Limb (tissue), 2 donors: ENCODE measurements at regions not wholly inside any gene's neighbourhood (a gene's known extent, or its start where the extent isn't known, plus 50 kb on each side); places are given as distances from the start of the nearest gene placed in this dataset.
"Not testable (repeated sequence)": the region's sequence is repeated elsewhere in the genome, so short reads cannot be mapped to it uniquely, and the experiment has no call there.

Experiments used
- DNase-seq, 2 donors: peaks; one replicate each; pipeline ENCODE4 v3.0.0-alpha.2; 2016; ENCODE audit errors: extremely low spot score in 2 of 2

DNA sequence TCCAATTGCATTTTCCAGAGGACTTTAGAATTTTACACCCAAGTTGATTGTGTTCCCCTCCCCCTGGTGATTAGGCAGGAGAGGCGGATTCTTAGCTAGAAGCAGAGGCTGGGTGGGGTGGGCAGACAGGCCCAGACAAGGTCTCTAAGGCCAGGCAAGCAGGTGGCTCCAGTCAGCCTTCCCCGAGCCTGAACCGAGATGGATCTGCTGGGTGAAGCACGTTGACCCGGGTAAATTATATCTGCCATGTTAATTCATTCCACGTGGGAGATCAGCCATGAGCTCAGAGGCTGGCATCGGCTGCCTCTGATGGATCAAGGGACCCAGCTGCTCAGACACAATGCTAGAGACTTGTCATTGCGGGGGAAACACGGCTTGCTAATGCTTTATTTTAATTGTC lies 159.5 kb upstream of the MAFB start:
- DNase-seq: no peak

DNA sequence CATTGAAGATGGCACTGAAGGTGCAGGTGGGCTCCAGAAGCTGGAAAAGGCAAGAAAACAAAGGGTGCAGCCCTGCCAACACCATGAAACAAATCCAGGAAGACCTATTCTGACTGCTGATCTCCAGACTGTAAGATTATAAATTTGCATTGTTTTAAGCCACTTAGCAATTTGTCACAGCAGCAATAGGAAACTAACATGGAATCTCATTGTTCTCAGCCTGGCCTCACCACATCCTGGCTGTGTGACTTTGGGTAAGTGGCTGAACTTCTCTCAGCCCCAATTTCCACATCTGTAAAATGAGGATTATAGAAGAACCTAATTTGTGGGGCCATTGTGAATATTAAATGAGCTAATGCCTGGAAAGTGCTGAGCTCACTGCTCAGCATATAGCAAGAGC lies 160.4 kb upstream of the MAFB start:
- no peak for DNase-seq

DNA sequence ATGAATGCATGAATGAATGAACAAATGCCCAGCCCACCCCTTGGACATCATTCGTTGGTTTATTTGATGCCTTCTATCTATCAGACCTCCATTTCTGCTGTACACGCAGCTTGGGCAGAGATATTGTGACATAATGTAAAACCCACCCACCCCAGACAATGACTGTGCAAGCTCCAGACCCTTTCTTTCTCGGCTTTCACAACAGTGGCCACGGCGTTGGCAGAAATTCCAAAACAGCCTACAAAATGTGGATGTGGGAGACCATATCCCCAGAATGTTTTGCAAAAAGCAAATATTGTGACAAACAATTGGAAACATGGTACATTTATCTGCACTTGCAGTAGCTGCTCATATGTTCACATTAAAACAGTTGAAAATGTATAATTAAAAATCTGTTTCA lies 162.0 kb upstream of the MAFB start:
- no peak for DNase-seq

DNA sequence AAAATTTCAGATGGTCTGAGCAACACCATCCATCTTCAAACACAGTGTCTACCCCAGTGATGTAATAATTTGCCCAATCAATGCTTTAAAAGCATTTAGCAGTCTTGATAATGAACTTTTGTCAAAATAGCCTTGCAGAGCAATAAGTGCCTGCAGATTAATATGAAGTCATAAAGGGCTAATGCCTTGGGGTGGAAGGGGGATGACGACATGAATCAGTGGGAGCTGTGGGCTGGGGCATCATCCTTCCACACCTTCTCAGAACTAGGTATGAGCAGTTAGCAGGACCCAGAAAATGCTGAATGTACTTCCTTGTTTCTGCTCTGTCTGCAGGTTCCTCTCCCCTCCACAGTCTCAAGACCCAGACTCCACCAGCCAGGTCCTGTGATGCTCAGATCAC lies 166.2 kb upstream of the MAFB start:
- no peak for DNase-seq

DNA sequence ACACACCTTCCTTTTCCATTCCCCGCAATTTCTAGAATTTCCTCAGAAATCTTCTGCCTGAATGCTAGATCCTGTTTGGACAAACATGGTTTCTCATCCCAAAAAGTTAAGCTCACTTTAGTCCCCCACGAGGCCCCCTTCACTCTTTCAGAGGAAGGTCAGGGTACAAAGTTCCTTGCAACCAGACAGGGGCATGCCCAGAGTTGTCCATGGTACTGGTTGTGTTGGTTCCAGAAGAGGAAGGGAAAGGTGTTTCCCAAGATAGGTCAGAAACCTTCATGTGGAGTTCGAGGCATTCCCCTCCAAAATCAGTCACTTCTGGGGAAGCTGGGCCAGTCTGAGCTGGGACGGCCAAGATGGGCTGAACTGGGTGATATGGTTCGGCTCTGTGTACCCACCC lies 167.6 kb upstream of the MAFB start:
- no peak for DNase-seq

DNA sequence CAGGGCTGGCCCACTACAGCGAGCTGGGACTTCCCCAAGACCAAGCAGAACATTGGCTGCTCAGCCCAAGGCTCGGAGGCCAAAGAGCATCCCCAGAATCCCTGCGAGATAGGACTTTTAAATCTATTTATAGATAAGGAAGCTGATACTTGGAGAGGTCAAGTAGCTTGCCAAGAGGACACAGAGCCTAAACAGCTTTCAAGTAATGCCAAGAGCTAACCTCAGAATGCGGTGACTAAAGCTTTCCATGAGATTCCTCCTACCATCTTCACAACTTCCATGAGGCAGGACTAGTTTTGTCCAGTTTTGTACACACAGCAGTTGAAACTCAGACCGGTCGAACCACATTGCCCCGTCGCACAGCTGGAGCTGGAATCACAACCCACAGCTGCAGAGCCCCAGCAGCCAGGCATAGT lies 168.1 kb upstream of the TOP1 start:
- DNase-seq: no peak

DNA sequence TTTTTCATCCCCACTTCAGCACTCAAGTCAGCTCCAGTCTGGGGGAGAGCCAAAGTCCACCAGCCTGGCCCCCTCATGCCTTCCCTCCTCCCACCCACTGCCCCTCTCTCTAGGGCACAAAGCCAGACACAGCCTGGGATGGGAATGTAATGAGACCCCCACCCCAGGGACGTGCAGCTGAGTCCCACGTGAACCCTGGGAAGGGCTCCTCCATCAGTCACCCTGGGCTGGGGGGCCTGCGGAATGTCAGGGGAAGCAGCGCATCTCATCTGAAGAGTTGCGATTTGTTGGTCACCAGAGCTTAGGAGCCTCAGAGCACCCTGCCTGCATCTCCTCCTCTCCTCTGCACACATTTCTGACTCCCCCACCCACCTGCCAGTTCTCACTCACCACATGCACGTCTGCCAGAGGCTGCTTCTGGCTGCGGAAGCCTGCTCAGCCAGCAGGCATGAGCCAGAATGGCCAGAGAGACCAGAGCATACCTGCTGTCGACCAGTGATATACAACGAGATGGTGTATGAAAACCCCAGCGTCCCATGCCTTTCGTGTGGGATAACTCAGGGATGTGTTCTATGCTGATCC lies 167.1 kb upstream of the TOP1 start:
- DNase-seq: no peak

DNA sequence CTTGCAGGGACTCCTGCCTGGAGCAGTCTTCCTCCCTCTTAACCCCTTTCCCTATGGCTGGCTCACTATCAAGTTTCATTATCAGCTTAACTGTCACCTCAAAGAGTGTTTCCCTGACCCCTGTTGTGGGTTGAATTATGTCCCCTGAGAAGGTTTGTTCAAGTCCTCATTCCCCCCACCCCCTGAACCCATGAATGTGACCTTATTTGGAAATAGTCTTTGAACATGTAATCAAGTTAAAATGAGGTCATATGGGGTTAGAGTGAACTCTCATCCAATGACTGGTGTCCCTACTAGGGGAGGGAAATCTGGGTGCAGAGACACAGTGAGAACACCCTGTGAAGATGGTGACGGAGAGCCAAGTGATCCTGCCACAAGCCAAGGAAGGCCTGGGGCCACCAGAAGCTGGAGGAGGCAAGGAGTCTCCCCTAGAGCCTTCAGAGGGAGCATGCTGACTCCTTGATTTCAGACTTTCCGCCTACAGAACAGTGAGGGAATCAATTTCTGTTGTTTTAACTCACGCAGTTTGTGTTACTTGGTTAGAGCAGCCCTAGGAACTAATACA lies 165.2 kb upstream of the TOP1 start:
- DNase-seq: no peak

DNA sequence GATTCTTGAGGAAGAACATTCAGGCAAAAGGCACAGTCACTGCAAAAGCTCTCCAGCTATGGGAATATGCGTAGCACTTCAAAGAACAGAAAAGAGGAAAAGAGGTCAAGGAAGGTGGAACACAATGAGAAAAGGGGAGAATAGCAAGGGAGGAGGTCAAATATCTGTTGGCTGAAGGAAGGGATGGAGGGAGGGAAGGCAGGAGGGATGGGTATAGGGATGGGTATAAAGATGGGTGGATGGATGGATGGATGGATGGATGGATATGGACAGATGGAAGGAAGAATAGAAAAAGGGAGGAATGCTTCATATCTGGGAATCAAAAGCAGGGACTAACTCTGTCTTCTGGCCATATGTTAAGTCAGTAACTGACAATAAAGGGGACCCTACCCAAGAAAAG lies 164.2 kb upstream of the TOP1 start:
- no peak for DNase-seq

DNA sequence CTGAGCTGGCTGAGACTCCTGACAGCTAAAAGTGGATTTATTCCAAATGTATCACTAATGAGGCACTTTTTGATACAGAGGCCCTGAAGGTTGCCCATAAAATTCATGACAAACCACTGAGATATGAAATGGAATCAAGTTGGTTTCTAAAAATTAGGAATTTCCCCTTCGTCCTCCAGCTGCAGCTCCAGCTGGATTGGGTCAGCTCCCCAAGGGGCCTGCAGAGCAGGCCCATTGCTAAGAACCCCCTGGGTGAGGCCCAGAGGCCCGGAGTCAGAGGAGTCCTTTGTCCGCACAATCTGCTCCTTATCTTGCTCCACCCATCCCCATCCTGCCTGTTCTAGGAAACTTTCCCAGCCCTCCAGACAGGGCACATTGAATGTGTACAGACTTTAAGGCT lies 163.5 kb upstream of the TOP1 start:
- DNase-seq: no peak

DNA sequence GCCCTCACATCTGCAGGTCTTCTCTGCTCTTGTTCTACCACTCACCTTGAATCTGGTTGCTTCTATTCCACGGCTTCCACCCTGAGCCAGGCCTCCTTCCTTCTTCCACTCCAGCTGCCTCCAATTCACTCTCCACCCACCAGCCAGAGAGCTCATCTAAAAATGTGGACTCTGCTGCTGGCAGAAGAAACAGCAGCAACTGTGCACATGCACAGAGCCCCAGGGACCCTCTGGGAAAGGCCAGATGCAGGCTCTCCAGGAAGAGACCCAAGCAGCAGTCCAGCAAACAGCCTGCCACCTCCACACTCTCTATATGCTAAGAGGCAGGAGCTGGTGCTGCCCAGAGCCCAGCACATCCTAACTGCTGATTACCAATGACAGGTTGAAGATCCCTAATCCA lies 162.6 kb upstream of the TOP1 start:
- no peak for DNase-seq

DNA sequence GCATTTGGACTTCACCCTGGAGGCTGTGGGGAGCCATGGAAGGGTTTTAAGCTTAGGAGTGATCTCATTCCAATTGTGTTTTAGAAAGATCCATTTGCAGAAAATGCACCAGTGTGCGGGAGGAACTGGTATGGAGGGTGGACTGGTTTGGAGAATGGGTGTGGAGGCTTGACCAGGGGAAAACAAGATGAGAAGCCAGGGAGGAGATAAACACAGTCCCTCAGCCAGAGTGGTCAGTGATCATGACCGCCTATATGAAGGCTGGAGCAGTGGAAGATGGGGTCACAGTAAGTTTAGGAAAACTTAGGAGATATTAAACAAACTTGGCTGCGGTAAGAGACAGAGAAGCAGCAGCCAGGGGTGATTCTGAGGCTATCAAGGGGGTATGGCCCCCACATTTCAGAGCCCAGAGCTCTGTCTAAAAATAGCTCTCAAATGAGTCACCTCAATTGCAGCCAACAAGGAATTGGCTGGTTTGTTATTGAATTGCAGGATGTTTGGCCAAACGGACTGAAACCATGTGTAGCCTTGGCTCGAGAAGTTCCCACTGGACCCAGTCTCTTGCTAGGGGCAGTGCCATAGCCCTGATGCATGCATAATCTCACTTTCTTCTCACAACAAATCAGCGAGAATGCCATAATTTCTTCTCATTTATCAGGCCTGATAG lies 159.9 kb upstream of the TOP1 start:
- DNase-seq: peak in 1 of 2 donors; percentile 63

DNA sequence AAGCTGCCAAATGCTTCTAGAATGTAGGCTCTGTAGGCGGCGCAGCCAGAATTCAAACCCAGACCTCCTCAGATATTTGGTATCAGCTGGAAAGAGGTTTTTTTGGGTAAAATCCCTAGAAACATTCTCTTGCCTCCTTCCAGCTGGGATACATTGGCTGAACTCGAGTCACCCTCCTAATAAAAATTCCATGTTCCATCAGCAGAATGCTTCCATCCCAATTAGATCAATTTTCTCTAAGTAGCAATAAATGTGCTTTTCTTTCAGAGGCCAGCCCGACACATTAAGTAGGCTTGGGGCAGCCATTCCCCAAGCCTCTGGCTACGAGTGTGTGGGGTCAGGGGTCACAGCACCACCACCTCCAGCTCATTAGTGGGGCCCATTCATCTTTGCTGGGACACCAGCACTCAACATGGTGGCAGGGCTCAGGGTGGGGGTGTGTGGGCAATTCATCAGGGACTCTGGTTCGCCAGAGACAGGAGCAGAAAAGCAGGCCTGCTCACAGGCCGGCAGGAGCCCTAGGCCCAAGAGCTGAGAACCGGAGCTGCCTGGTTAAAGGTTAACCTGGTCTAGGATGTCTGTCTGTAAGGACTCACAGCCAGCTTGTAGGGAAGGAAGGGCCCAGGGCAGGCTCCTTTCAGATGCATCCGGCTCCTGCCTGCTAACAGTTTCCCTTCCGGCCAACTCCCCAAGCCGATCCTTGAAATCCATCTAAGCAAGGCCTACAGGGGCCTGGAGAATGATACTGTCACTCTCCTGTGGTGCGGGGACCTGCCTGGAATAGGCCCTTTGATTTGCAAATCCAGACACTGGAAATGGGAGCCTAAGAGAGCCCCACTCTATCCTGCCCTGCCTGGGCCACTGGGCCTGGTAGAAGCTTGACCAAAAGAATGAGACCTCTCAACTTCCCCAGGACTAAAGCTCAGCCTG lies 159.1 kb upstream of the TOP1 start:
- no peak for DNase-seq

DNA sequence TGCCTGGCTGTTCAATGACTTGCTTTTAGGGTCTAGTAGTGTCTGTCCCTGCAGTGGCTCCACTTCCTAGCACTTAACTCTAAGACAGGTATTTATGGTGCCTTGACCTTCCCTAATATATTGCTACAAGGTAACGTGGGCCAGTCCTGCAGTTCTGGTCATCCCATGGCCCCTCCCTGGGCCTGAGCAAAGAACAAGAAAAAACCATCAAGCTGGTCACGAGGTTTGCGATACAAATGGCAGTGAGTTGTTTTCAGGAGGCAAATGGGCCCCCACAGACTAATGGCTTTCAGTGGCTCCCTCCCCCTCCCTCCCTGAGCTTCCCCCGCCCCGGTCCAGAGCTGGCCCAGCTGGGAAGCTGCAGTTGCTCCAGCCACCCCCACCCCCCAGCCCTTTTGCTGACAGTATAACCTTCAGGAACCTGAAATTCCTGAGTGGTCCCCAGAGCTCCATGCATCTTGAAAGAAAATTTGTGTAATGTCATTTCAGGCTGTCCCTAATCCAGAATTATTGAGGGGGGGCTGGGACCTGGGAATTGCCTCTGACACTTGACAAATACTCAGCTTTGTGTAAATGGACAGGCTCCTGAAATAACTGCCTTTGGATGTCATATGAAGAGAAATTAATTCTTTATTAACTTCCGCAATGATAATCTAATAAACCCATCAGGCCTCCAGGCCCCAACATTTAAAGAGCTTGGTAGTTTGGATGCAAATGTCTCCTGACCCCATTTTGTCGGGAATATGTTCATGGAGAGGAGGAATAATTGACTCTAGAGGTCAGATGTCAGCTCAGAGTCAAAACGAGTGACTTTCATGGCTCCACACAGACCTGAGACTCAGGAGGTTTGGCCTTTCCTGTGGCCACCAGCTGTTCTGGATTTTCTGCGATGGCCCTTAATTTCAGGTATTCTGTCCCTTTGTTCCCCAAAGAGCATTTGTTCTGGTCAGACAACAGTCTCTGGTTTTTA lies 153.2 kb upstream of the TOP1 start:
- no peak for DNase-seq

DNA sequence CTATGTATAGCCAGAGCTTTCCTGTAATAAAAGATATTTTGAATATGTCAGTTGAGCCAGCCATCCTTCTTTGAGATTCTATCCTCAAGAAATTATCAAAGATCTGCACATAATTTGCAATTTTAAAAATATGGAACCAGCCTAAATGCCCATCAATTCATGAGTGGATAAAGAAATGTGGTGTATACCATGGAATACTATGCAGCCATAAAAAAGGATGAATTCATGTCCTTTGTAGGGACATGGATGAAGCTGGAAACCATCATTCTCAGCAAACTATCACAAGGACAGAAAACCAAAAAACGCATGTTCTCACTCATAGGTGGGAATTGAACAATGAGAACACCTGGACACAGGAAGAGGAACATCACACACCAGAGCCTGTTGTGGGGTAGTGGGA lies 150.5 kb upstream of the TOP1 start:
- not testable (repeated sequence) for DNase-seq

DNA sequence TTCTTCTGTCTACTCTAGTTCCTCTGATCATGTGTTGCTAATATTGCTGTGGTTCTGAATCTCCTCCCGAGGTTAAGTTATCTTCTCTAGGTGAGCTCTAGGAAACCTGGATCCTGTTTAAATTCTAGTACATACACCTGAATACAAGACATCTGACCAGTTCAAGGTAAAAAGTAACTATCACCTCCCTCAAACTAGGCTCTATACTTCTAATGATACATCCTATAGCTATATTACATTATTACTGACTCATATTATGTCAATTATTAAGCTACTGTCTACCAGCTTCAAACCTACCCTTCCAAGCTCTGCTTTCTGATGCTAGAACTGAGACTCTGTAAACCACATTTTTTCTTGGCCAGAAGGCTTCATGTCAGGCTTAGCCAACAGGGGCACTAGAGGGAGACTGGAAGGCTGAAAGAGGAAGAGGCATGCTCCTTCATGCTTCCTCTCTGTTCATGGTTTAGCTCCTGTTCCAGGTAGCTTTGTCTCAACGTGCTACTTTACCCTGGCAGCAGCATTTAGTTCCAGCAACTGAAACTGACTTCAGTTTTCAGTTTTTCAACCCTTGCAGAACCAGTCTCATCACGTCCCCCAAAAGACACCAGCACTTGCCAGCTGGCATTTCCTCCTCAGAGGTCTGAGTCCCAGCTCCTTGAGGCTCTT lies 148.4 kb upstream of the TOP1 start:
- DNase-seq: no peak

DNA sequence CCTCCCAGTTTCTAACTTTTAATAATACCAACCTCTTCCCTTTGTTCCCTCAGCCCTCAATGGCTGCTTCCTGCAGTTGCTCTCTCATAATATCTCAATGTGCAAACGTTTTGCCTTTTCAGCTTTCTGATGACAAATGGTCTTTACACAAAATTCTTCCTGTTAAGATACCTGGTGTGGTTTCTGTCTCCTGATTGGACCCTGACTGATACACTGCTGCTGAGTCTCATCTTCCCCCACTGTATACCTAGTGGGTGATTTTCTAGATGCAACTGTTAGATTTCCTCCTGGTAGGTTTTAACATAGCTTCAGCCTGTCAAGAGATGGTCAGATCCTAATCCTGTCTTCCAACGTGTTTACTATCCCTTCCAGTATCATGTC lies 147.9 kb upstream of the TOP1 start:
- no peak for DNase-seq

DNA sequence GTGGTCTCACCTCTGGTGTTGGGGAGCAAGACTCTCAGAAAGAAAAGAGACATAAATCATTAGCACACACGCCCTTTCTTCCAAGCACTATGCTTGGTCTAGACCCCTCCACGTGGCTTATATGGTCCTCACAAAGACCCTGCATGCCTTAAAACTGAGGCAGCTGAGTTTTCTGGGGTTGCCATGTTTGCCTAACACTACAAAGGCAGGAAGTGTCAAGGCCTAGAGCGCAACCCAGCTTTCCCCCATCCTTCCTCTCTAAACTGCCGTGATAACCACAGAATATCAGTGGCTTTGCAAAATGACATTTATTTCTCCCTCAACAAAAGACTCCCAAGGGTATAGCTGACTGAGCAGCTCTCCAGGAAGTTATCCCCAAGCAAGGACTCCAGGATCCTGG lies 146.5 kb upstream of the TOP1 start:
- no peak for DNase-seq

DNA sequence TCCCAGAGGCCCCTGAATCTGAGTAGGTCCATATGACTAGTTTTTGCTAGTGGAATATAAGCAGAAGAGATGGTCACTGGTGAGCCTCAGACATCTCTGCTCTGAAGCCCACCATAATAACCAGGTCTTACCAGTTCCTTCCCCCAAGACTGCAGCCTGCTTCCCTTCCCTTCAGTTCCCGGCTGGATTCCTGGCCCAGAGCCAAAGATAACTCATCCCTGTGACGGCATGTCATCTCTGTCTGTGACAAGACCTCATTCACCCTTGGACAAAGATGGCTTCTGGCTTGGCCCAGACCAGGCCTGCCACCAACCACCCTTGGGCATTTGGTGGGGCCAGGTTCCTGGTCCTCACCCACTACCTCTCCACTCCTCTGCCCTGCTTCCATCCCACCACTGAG lies 145.5 kb upstream of the TOP1 start:
- DNase-seq: no peak

DNA sequence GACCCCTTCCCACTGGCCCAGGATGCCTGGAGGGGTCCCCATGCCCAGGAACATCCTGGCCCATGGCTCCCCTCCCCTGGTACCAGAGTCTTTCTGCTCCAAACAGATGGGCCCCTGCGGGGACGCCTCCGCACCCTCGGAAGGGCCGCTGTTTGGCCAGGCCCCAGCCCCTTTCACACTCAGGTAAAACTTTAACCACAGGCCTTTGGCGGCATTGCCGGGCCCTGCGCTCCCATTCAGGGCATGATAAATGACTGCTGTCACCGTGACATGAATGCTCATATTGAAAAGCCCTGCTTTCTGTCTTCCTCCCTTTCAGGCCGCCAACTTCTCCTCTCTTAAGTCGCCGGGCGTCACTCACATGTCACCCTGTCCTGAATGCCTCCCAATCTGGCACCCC lies 141.5 kb upstream of the TOP1 start:
- DNase-seq: no peak

DNA sequence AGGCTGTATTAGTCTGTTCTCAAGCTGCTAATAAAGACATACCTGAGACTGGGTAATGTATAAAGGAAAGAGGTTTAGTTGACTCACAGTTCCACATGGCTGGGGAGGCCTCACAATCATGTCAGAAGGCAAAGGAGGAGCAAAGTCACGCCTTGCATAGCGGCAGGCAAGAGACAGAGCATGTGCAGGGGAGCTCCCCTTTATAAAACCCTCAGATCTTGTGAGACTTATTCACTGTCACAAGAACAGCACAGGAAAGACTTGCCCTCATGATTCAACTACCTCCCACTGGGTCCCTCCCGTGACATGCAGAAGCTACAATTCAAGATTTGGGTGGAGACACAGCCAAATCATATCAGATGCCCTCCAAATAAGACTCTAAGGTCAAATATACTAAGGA lies 139.4 kb upstream of the TOP1 start:
- DNase-seq: not testable (repeated sequence)
